D721Med (cell line): ENCODE measurements at regions not wholly inside any gene's neighbourhood (a gene's known extent, or its start where the extent isn't known, plus 50 kb on each side); places are given as distances from the start of the nearest gene placed in this dataset.
"Not testable (repeated sequence)": the region's sequence is repeated elsewhere in the genome, so short reads cannot be mapped to it uniquely, and the experiment has no call there.

Source experiments
- DNase-seq: peaks from one replicate; pipeline ENCODE4 v3.0.0; 2011; ENCODE audit warnings: low spot score; ENCODE audit not compliant: insufficient read length
- FAIRE-seq: peaks from 2 replicates; lab custom pipeline; 2011; peaks lifted over from hg19 to GRCh38; lab: Jason Lieb, UNC
- CTCF ChIP-seq: IDR thresholded peaks from 2 replicates; pipeline ENCODE4 v1.5.1; 2012; ENCODE audit warnings: mild to moderate bottlenecking, control low read depth; ENCODE audit not compliant: insufficient read depth; ENCODE audit errors: missing control alignments

- FAIRE-seq (no peak), DNase-seq (no peak)
- TF ChIP-seq CTCF: no peak
Observed at GRCh38 chr3:103532986-103533385, 1098.2 kb downstream of the ZPLD1 start.

GRCh38 chr3:103554451-103554850, 1119.6 kb downstream of the ZPLD1 start:
- no peak for DNase-seq
- FAIRE-seq: no peak
- no peak for TF ChIP-seq CTCF

GRCh38 chr3:103564116-103564515, 1129.3 kb downstream of the ZPLD1 start:
- not testable (repeated sequence) for FAIRE-seq, DNase-seq

GRCh38 chr3:103585809-103586208, 1151.0 kb downstream of the ZPLD1 start:
- no peak for DNase-seq
- no peak for FAIRE-seq
- no peak for TF ChIP-seq CTCF

GRCh38 chr3:103589770-103590169, 1155.0 kb downstream of the ZPLD1 start:
- TF ChIP-seq CTCF: no peak
- FAIRE-seq (no peak), DNase-seq (no peak)

GRCh38 chr3:103600844-103601243, 1166.0 kb downstream of the ZPLD1 start:
- DNase-seq (no peak), FAIRE-seq (no peak)
- no peak for TF ChIP-seq CTCF

- FAIRE-seq: no peak
- TF ChIP-seq CTCF: no peak
Observed at GRCh38 chr3:103601666-103602065, 1166.9 kb downstream of the ZPLD1 start.

GRCh38 chr3:103609472-103609871, 1174.7 kb downstream of the ZPLD1 start:
- peak; percentile 23 for TF ChIP-seq CTCF
- no peak for FAIRE-seq
- DNase-seq: no peak

More at GRCh38 chr3:103601666-103602065, 1166.9 kb downstream of the ZPLD1 start:
- no peak for DNase-seq
